HEK293T (cell line): ENCODE measurements at regions not wholly inside any gene's neighbourhood (a gene's known extent, or its start where the extent isn't known, plus 50 kb on each side); places are given as distances from the start of the nearest gene placed in this dataset.

Experiments
- BHLHE40 ChIP-seq: fragments of 450-650 bp; IDR thresholded peaks from 2 replicates; pipeline ENCODE4 v1.6.1; 2016; ENCODE audit warnings: mild to moderate bottlenecking, moderate library complexity, borderline replicate concordance
- FOXK2 ChIP-seq: fragments of 450-650 bp; IDR thresholded peaks from 2 replicates; pipeline ENCODE4 v1.6.1; 2016; ENCODE audit warnings: mild to moderate bottlenecking
- HDGF ChIP-seq: fragments of 450-650 bp; IDR thresholded peaks from 2 replicates; pipeline ENCODE4 v1.6.1; 2017; ENCODE audit warnings: antibody characterized with exemption, borderline replicate concordance
- PKNOX1 ChIP-seq: fragments of 450-650 bp; IDR thresholded peaks from 2 replicates; pipeline ENCODE4 v1.6.1; 2016
- SP1 ChIP-seq: fragments of 450-650 bp; IDR thresholded peaks from 2 replicates; pipeline ENCODE4 v1.6.1; 2017

GRCh38 chr4:147336252-147336651, 144.6 kb upstream of the EDNRA start:
- TF ChIP-seq PKNOX1 (no peak), SP1 (no peak), HDGF (no peak), FOXK2 (no peak), BHLHE40 (no peak)
